H1 (cell line): ENCODE measurements at regions not wholly inside any gene's neighbourhood (a gene's known extent, or its start where the extent isn't known, plus 50 kb on each side); places are given as distances from the start of the nearest gene placed in this dataset.

ENCODE experiments used
- CTCF ChIA-PET: fragments of 300-600 bp; sonication (Branson Sonifier 250); formaldehyde crosslinking; loops from one replicate; lab custom pipeline; 2021; ENCODE audit not compliant: partially characterized antibody; lab: Charles Lee
- POLR2A ChIA-PET: fragments of 300-600 bp; sonication (Branson Sonifier 250); formaldehyde crosslinking; loops from one replicate; lab custom pipeline; 2021; ENCODE audit warnings: inconsistent platforms; ENCODE audit not compliant: partially characterized antibody; lab: Charles Lee
- DNase-seq, 2 experiments: peaks; one replicate each; pipeline versions ENCODE4 v3.0.0 to v3.0.0-alpha.2; 2010 to 2022; ENCODE audit warnings: low spot score in 2 of 2, low read depth in 1 of 2, mixed read lengths in 1 of 2
- FAIRE-seq: peaks from 2 replicates; lab custom pipeline; 2011; peaks lifted over from hg19 to GRCh38; lab: Jason Lieb, UNC
- H2AFZ ChIP-seq: 2 replicates; pipeline ENCODE4 v1.8.1; 2012; ENCODE audit warnings: low read length, inconsistent platforms
- H2AK5ac ChIP-seq: 2 replicates; pipeline ENCODE4 v1.6.1; 2013; ENCODE audit warnings: low read depth, low read length
- H2BK120ac ChIP-seq: replicated peaks from 2 replicates; pipeline ENCODE3; 2013; ENCODE audit warnings: low read depth, low read length, inconsistent platforms
- H2BK12ac ChIP-seq: 2 replicates; pipeline ENCODE4 v1.6.1; 2013; ENCODE audit warnings: low read depth, low read length
- H2BK15ac ChIP-seq: 2 replicates; pipeline ENCODE4 v1.6.1; 2013; ENCODE audit warnings: low read length
- H2BK20ac ChIP-seq: 2 replicates; pipeline ENCODE4 v1.6.1; 2013; ENCODE audit warnings: low read length
- H2BK5ac ChIP-seq: 2 replicates; pipeline ENCODE4 v1.6.1; 2013; ENCODE audit warnings: low read depth, low read length
- H3K14ac ChIP-seq: 2 replicates; pipeline ENCODE4 v1.6.1; 2013; ENCODE audit warnings: inconsistent platforms; ENCODE audit not compliant: insufficient read length
- H3K18ac ChIP-seq: 2 replicates; pipeline ENCODE4 v1.6.1; 2013; ENCODE audit warnings: low read length; ENCODE audit errors: extremely low read depth
- H3K23ac ChIP-seq: 2 replicates; pipeline ENCODE4 v1.6.1; 2013; ENCODE audit warnings: inconsistent platforms; ENCODE audit not compliant: insufficient read length
- H3K23me2 ChIP-seq: 2 replicates; pipeline ENCODE4 v1.6.1; 2013; ENCODE audit warnings: low read depth, low read length
- H3K27ac ChIP-seq: 2 replicates; pipeline ENCODE4 v1.6.1; 2011; ENCODE audit warnings: low read depth, low read length, inconsistent platforms
- H3K27me3 ChIP-seq, 4 experiments: replicated peaks in 1 of 4; 1 replicate in 1 of 4; 2 replicates in 3 of 4; pipeline versions ENCODE4 v1.6.1 to v1.8.1; 2011 to 2013; ENCODE audit warnings: low read length in 3 of 4, mild to moderate bottlenecking in 3 of 4, inconsistent platforms in 2 of 4, mixed read lengths in 2 of 4, moderate library complexity in 1 of 4; ENCODE audit not compliant: control insufficient read depth in 3 of 4, insufficient read depth in 3 of 4; ENCODE audit errors: extremely low read depth in 1 of 4
- H3K36me3 ChIP-seq, 4 experiments: 2 replicates each; pipeline versions ENCODE4 v1.6.1 to v1.8.1; 2011 to 2013; ENCODE audit warnings: mild to moderate bottlenecking in 4 of 4, low read length in 3 of 4, moderate library complexity in 2 of 4, control low read depth in 1 of 4, inconsistent platforms in 1 of 4; ENCODE audit not compliant: insufficient read depth in 4 of 4, control insufficient read depth in 2 of 4
- H3K4ac ChIP-seq: replicated peaks from 2 replicates; pipeline ENCODE3; 2013; ENCODE audit warnings: low read length, low read depth, mixed read lengths, inconsistent platforms; ENCODE audit not compliant: insufficient read length
- H3K4me1 ChIP-seq, 4 experiments: replicated peaks in 1 of 4; 1 replicate in 1 of 4; 2 replicates in 3 of 4; pipeline versions ENCODE4 v1.6.1 to v1.8.1; 2011 to 2013; ENCODE audit warnings: low read length in 3 of 4, inconsistent platforms in 2 of 4, mixed read lengths in 1 of 4; ENCODE audit not compliant: insufficient read depth in 4 of 4, control insufficient read depth in 3 of 4
- H3K4me2 ChIP-seq, 2 experiments: 2 replicates each; pipeline versions ENCODE4 v1.6.1 to v1.8.1; 2011 to 2013; ENCODE audit warnings: low read depth in 2 of 2, low read length in 2 of 2, control low read depth in 1 of 2, inconsistent platforms in 1 of 2, mild to moderate bottlenecking in 1 of 2; ENCODE audit not compliant: insufficient read depth in 1 of 2
- H3K4me3 ChIP-seq, 4 experiments: fragments of 200-600, 300-600 bp in 1 of 4; sonication (generic), shearing (Covaris generic), sonication (Bioruptor Twin) in 1 of 4; 2 replicates each; pipeline versions ENCODE4 v1.5.1 to v1.8.1; 2011 to 2016; ENCODE audit warnings: low read length in 4 of 4, low read depth in 3 of 4, control low read depth in 2 of 4, inconsistent platforms in 2 of 4, mild to moderate bottlenecking in 2 of 4, mixed read lengths in 1 of 4, moderate library complexity in 1 of 4; ENCODE audit not compliant: insufficient read depth in 2 of 4; ENCODE audit errors: extremely low read depth in 1 of 4
- H3K56ac ChIP-seq: replicated peaks from 2 replicates; pipeline ENCODE3; 2013; ENCODE audit warnings: low read depth, mild to moderate bottlenecking, mixed read lengths, low read length, inconsistent platforms; ENCODE audit not compliant: insufficient read length
- H3K79me1 ChIP-seq: 2 replicates; pipeline ENCODE4 v1.6.1; 2013; ENCODE audit warnings: low read depth, low read length, control low read depth
- H3K79me2 ChIP-seq, 2 experiments: 2 replicates each; pipeline versions ENCODE4 v1.6.1 to v1.8.1; 2012 to 2013; ENCODE audit warnings: low read length in 2 of 2, mild to moderate bottlenecking in 2 of 2, inconsistent platforms in 1 of 2; ENCODE audit not compliant: insufficient read depth in 2 of 2, control insufficient read depth in 1 of 2
- H3K9ac ChIP-seq, 4 experiments: replicated peaks in 1 of 4; 1 replicate in 1 of 4; 2 replicates in 3 of 4; pipeline versions ENCODE4 v1.6.1 to v1.8.1; 2011 to 2013; ENCODE audit warnings: low read depth in 3 of 4, low read length in 3 of 4, control low read depth in 2 of 4, mild to moderate bottlenecking in 2 of 4, moderate library complexity in 2 of 4, inconsistent platforms in 1 of 4; ENCODE audit errors: extremely low read depth in 1 of 4
- H3K9me3 ChIP-seq, 2 experiments: 2 replicates each; pipeline versions ENCODE4 v1.6.1 to v1.8.1; 2012 to 2013; ENCODE audit warnings: mild to moderate bottlenecking in 2 of 2, moderate library complexity in 2 of 2, control low read depth in 1 of 2, inconsistent platforms in 1 of 2, low read depth in 1 of 2, low read length in 1 of 2, mixed read lengths in 1 of 2; ENCODE audit not compliant: insufficient read depth in 2 of 2
- H4K20me1 ChIP-seq, 2 experiments: replicated peaks in 1 of 2; 2 replicates each; pipeline versions ENCODE3 to v1.8.1; 2011 to 2013; ENCODE audit warnings: inconsistent platforms in 2 of 2, low read length in 2 of 2, mild to moderate bottlenecking in 1 of 2; ENCODE audit not compliant: insufficient read depth in 2 of 2, control insufficient read depth in 1 of 2
- H4K5ac ChIP-seq: 2 replicates; pipeline ENCODE4 v1.6.1; 2013; ENCODE audit warnings: low read length, low read depth, mixed read lengths, inconsistent platforms; ENCODE audit not compliant: insufficient read length
- H4K8ac ChIP-seq: 2 replicates; pipeline ENCODE4 v1.8.0; 2013; ENCODE audit warnings: mild to moderate bottlenecking, moderate library complexity, low read length, inconsistent platforms; ENCODE audit not compliant: insufficient read depth; ENCODE audit errors: extremely low read depth
- H4K91ac ChIP-seq: replicated peaks from 2 replicates; pipeline ENCODE3; 2013; ENCODE audit warnings: low read length, mixed read lengths, inconsistent platforms; ENCODE audit not compliant: insufficient read length
- CHD1 ChIP-seq: IDR thresholded peaks from 2 replicates; pipeline ENCODE4 v1.6.1; 2012; ENCODE audit warnings: low read depth, low read length, improper control_type of control experiment
- CTBP2 ChIP-seq: IDR thresholded peaks from 2 replicates; pipeline ENCODE4 v1.7.0; 2011; ENCODE audit warnings: borderline replicate concordance, mild to moderate bottlenecking, moderate library complexity, mixed read lengths, low read length; ENCODE audit not compliant: insufficient read depth, insufficient read length
- JUND ChIP-seq: IDR thresholded peaks from 2 replicates; pipeline ENCODE4 v1.6.1; 2011; ENCODE audit warnings: mild to moderate bottlenecking, improper control_type of control experiment, low read length
- KDM1A ChIP-seq: fragments of 200-600, 300-600 bp; sonication (generic); IDR thresholded peaks from 2 replicates; pipeline ENCODE4 v1.7.1; 2016; ENCODE audit warnings: mild to moderate bottlenecking, low read length, borderline replicate concordance
- KDM4A ChIP-seq: IDR thresholded peaks from one replicate; pipeline ENCODE4 v1.7.1; 2012; ENCODE audit warnings: low read depth, mild to moderate bottlenecking, moderate library complexity, low read length, inconsistent platforms; ENCODE audit not compliant: severe bottlenecking
- PHF8 ChIP-seq: fragments of 200-600 bp; sonication (generic); conservative IDR thresholded peaks from 2 replicates; pipeline ENCODE4 v1.7.1; 2012; ENCODE audit warnings: low read depth, mild to moderate bottlenecking, inconsistent platforms, low read length, moderate library complexity
- POLR2AphosphoS5 ChIP-seq: IDR thresholded peaks from 2 replicates; pipeline ENCODE4 v1.6.1; 2011; ENCODE audit warnings: low read depth, low read length
- TBP ChIP-seq: IDR thresholded peaks from 2 replicates; pipeline ENCODE4 v1.6.1; 2011; ENCODE audit warnings: low read depth, low read length, improper control_type of control experiment
- ZNF274 ChIP-seq: IDR thresholded peaks from 2 replicates; pipeline ENCODE4 v1.7.0; 2012; ENCODE audit warnings: low read length, borderline replicate concordance; ENCODE audit errors: extremely low read depth
- WGBS, 2 experiments: shearing (Covaris generic) in 1 of 2; methylation state at CpG; one replicate each; pipeline versions ENCODE4 v1.1.6 to v1.1.7; 2013 to 2015; ENCODE audit warnings: low lambda C conversion rate in 2 of 2, mixed read lengths in 2 of 2, inconsistent platforms in 1 of 2, low coverage in 1 of 2, missing lambda C conversion rate in 1 of 2; ENCODE audit not compliant: insufficient replicate concordance in 2 of 2, insufficient coverage in 1 of 2, insufficient read length in 1 of 2; ENCODE audit errors: extremely low coverage in 1 of 2, missing lambda C conversion rate in 1 of 2; 5-methylcytosine and 5-hydroxymethylcytosine counted together
- TF ChIP-seq, protein P1 (sequence below): IDR thresholded peaks from 2 replicates; pipeline ENCODE4 v1.6.1; 2012; ENCODE audit warnings: inconsistent platforms
- TF ChIP-seq, protein P2 (sequence below), 3 experiments: IDR thresholded peaks; 1 replicate in 2 of 3; 2 replicates in 1 of 3; pipeline versions ENCODE4 v1.5.1 to v1.6.1; 2011; ENCODE audit warnings: low read length in 3 of 3, mild to moderate bottlenecking in 3 of 3, inconsistent platforms in 2 of 3, low read depth in 1 of 3, moderate library complexity in 1 of 3; ENCODE audit not compliant: insufficient read depth in 1 of 3; ENCODE audit errors: control extremely low read depth in 1 of 3

DNA sequence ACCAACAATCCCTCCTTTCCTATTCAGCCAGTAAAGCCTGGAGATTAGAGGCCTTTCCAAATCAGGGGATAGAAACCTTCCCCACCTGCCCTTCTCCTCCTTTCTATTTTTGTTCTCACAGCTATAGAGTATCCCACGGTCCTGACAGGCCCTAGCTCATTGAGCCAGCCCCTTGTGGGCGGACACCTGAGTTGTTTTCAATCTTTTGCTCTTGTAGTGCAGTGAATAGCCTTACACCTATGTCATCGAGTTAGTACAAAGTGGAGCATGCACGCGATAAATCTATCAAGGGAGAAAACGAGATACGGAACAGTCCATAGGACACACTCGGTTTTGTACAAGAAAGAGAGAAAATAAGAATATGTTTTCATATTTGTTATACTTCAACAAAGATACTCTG, 77.2 kb downstream of the TSPAN17 start:
- no peak overlapping the region for H2BK5ac ChIP-seq
- H3K18ac ChIP-seq, result no peak overlapping the region
- no peak for DNase-seq
- no peak overlapping the region for H3K14ac ChIP-seq
- H2AFZ ChIP-seq, result no peak overlapping the region
- H3K9ac ChIP-seq, result no peak overlapping the region
- H4K8ac ChIP-seq, result no peak overlapping the region
- no peak overlapping the region for H3K23ac ChIP-seq
- peaks cover 0 to 6% (median 4%) of the 10 kb centered on the region in 4 experiments; a peak in 3 of 7 replicates for H3K27me3 ChIP-seq
- H4K20me1 ChIP-seq, result no peaks in the 10 kb centered on the region
- H2BK15ac ChIP-seq, result no peak overlapping the region
- H2AK5ac ChIP-seq, result no peak overlapping the region
- no peak overlapping the region for H3K56ac ChIP-seq
- H3K4me1 ChIP-seq, result peaks cover 0 to 24% (median 10%) of the 10 kb centered on the region in 4 experiments; a peak in 5 of 7 replicates
- H3K4ac ChIP-seq, result no peak overlapping the region
- H3K79me2 ChIP-seq, result no peaks in the 10 kb centered on the region
- POLR2A ChIA-PET, result interaction anchor here (1.1 to 1.8 kb wide), 3 partner anchors 18 to 47 kb away, joined by 3 to 6 read pairs (median 4); no protein-coding TSS in a partner anchor
- H3K4me2 ChIP-seq, result no peak overlapping the region
- H3K9me3 ChIP-seq, result no peaks in the 10 kb centered on the region
- H3K79me1 ChIP-seq, result no peaks in the 10 kb centered on the region
- WGBS, 2 experiments, result 77% methylated on average over 8 of the region's 8 CpGs; no CpG with 5 or more reads in 1 of the 2 experiments
- no peak overlapping the region for H3K27ac ChIP-seq
- no peaks in the 10 kb centered on the region for H3K36me3 ChIP-seq
- H3K23me2 ChIP-seq, result no peaks in the 10 kb centered on the region; the same call in 1 of the 2 replicates
- CTCF ChIA-PET, result interaction anchor here (0.8 to 7.5 kb wide), 12 partner anchors 8 to 159 kb away, joined by 3 to 54 read pairs (median 4); no protein-coding TSS in a partner anchor
- H2BK12ac ChIP-seq, result no peak overlapping the region
- no peak overlapping the region for H2BK120ac ChIP-seq
- H3K4me3 ChIP-seq, result no peak overlapping the region
- peak; percentile 28 for FAIRE-seq
- no peak overlapping the region for H4K5ac ChIP-seq
- no peak overlapping the region for H4K91ac ChIP-seq
- no peak overlapping the region for H2BK20ac ChIP-seq
- no peak for TF ChIP-seq JUND
- TF ChIP-seq, protein P1, sequence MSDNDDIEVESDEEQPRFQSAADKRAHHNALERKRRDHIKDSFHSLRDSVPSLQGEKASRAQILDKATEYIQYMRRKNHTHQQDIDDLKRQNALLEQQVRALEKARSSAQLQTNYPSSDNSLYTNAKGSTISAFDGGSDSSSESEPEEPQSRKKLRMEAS, result no peak
- TF ChIP-seq KDM1A, result no peak
- TF ChIP-seq CTBP2, result no peak
- no peak for TF ChIP-seq TBP
- TF ChIP-seq, protein P2, sequence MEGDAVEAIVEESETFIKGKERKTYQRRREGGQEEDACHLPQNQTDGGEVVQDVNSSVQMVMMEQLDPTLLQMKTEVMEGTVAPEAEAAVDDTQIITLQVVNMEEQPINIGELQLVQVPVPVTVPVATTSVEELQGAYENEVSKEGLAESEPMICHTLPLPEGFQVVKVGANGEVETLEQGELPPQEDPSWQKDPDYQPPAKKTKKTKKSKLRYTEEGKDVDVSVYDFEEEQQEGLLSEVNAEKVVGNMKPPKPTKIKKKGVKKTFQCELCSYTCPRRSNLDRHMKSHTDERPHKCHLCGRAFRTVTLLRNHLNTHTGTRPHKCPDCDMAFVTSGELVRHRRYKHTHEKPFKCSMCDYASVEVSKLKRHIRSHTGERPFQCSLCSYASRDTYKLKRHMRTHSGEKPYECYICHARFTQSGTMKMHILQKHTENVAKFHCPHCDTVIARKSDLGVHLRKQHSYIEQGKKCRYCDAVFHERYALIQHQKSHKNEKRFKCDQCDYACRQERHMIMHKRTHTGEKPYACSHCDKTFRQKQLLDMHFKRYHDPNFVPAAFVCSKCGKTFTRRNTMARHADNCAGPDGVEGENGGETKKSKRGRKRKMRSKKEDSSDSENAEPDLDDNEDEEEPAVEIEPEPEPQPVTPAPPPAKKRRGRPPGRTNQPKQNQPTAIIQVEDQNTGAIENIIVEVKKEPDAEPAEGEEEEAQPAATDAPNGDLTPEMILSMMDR (IDR thresholded peaks at IDR 0.05; ENCODE audit: control extremely low read depth in 1 of 3, insufficient read depth in 1 of 3, low read depth in 1 of 3, low read length in 3 of 3), result no peak
- no peak for TF ChIP-seq ZNF274
- TF ChIP-seq CHD1, result no peak
- no peak for TF ChIP-seq KDM4A
- TF ChIP-seq PHF8, result no peak
- TF ChIP-seq POLR2AphosphoS5, result no peak
